ENCODE measurements at regions not wholly inside any gene's neighbourhood (a gene's known extent, or its start where the extent isn't known, plus 50 kb on each side); places are given as distances from the start of the nearest gene placed in this dataset.
"Not testable (repeated sequence)": the region's sequence is repeated elsewhere in the genome, so short reads cannot be mapped to it uniquely, and the experiment has no call there.

DNA sequence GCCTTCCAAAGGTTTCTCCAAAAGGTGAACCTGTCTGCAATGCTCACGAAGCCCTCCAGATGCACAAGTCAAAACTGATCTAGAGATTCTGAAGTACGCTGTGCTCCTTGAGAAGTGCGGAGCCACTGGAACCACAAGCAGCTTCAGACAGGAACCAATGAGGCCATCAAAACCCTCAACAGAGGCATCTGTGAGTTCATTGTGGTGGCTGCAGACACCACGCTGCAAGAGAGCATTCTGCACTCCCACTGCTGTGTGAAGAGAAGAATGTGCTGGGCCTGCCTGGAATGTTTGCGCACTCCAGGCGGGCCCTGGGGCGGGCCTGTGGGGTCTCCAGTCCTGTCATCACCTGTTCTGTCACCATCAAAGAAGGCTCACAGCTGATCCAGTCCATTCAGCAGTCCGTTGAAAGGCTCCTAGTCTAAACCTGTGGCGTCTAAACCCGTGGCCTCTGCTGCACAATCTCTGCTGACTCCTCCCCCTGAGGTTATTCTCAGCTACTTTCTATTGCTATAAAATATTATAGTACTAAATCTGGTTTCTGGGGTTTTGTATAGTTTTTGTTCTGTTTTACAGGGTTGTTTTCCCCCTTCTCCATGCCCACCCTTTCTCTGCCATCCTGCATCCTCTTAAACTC is 111.6 kb downstream of the PPIAL4A start:
- not testable (repeated sequence) for H3K4me2 ChIP-seq (ENCODE audit: low read length); H2AFZ ChIP-seq

DNA sequence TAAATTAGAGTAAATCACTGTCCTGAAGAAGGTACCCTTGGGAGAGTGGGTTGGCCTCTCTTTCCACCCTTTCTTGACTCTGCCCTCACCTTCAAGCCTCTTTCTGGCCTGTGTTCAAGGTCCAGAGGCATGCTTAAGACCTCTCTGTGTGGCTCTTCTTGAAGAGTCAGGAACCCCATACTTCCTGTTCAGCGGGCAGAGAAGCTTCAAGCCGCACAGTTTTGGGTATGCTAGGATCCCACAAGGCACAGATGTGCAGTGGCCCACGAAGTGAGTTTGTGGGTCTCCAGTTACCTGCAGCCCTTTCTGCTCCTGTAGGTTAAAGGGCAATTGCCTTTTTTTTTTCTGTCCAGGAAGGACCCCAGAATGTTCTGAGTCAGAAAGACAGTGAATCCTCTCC is 113.7 kb downstream of the PPIAL4A start:
- not testable (repeated sequence) for H2AFZ ChIP-seq; H3K9ac ChIP-seq; H3K36me3 ChIP-seq (ENCODE audit: control insufficient read depth, insufficient read depth, low read length); H3K4me1 ChIP-seq; H3K27ac ChIP-seq; H3K9me3 ChIP-seq (ENCODE audit: control insufficient read depth, low read length); H3K4me2 ChIP-seq (ENCODE audit: low read length); H3K4me3 ChIP-seq (ENCODE audit: low read depth, low read length); H3K79me2 ChIP-seq; H3K27me3 ChIP-seq (ENCODE audit: control insufficient read depth, insufficient read depth, low read length)

More for the DNA sequence above, 111.6 kb downstream of the PPIAL4A start:
- not testable (repeated sequence) for H3K79me2 ChIP-seq; H3K4me1 ChIP-seq; H3K36me3 ChIP-seq (ENCODE audit: control insufficient read depth, insufficient read depth, low read length); H3K27me3 ChIP-seq (ENCODE audit: control insufficient read depth, insufficient read depth, low read length); H3K9ac ChIP-seq; H3K27ac ChIP-seq; H3K9me3 ChIP-seq (ENCODE audit: control insufficient read depth, low read length); H3K4me3 ChIP-seq (ENCODE audit: low read depth, low read length)

DNA sequence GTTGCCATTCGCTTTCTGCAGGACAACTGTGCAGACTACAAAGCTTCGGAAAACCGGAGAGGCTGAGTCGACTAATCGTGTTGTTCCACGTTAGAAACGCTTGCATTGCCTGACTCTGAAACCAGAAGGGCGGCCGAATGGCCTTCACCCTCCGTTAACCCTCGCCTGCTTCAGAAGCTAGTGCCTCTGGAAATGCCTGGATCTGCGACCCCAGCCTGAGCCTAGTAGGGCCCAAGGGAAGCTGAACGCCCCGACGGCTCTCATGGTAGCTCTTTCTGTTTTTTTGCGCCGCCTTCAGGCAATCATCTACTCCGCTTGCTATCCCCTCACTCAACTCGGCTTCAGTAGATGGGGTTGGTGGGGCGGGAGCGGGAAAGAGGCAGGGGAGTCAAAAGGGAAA is 117.3 kb downstream of the PPIAL4A start:
- not testable (repeated sequence) for H3K27ac ChIP-seq; H3K36me3 ChIP-seq (ENCODE audit: control insufficient read depth, insufficient read depth, low read length); H3K9ac ChIP-seq; H3K9me3 ChIP-seq (ENCODE audit: control insufficient read depth, low read length); H3K4me3 ChIP-seq (ENCODE audit: low read depth, low read length); H3K4me1 ChIP-seq; H3K27me3 ChIP-seq (ENCODE audit: control insufficient read depth, insufficient read depth, low read length); H2AFZ ChIP-seq; H3K79me2 ChIP-seq; H3K4me2 ChIP-seq (ENCODE audit: low read length)

DNA sequence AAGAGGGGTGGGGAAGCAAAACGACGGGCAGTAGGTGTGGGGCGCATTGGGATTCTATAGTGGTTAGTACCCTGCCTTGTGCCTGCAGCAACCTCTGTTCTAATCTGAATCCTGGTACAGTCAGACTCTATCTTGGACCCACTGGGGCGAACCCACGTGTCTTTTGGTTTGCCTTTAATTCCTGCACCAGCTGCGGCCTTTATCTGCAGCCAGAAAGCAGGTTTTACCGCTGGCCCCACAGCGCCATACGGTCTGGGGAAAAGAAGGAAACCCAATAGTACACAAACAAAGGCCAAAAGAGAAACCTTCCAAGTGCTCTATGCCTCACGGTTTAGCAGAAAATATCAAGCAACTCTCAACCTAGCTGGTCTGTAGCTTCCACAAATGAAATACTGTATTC is 118.2 kb downstream of the PPIAL4A start:
- H3K9ac ChIP-seq; H3K36me3 ChIP-seq (ENCODE audit: control insufficient read depth, insufficient read depth, low read length); H3K4me3 ChIP-seq (ENCODE audit: low read depth, low read length); H3K4me2 ChIP-seq (ENCODE audit: low read length); H2AFZ ChIP-seq; H3K27me3 ChIP-seq (ENCODE audit: control insufficient read depth, insufficient read depth, low read length); H3K27ac ChIP-seq; H3K9me3 ChIP-seq (ENCODE audit: control insufficient read depth, low read length); H3K79me2 ChIP-seq; H3K4me1 ChIP-seq: not testable (repeated sequence)

DNA sequence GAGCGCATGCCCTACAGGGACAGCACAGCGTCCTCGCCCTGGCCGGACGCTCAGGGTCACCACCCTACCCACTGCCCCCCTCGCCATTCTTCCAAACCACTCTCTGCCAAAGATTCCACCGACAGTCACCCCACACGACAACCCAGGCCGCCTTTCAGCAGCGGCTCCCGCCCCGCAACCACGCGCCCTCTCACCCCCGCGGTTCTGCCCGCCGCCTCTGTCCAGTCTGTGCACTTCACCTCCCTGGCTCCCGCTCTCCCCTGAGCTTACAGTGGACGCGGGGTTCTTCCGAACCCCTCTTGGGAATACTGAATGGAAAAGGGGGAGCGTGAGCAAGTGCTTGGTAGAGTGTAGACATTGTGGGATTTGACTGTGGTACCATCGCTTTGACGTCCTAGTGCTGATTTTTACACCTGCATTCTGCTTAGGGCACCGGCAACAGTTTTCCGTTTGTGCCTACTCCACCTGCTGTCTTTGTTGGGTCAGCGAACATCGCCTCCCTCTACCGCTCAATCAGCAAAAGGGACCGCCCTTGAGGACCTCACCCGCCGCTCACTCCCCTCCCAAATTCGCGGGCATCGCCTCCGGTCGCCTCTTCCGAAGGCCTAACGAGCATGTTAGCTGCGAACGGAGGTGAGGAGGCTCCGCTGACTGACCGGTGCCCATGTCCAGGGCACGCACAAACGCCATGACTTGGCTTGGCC is 119.1 kb downstream of the PPIAL4A start:
- not testable (repeated sequence) for H3K27me3 ChIP-seq (ENCODE audit: control insufficient read depth, insufficient read depth, low read length); H3K36me3 ChIP-seq (ENCODE audit: control insufficient read depth, insufficient read depth, low read length); H2AFZ ChIP-seq; H3K4me1 ChIP-seq; H3K9me3 ChIP-seq (ENCODE audit: control insufficient read depth, low read length); H3K4me3 ChIP-seq (ENCODE audit: low read depth, low read length); H3K27ac ChIP-seq; H3K4me2 ChIP-seq (ENCODE audit: low read length); H3K9ac ChIP-seq; H3K79me2 ChIP-seq

DNA sequence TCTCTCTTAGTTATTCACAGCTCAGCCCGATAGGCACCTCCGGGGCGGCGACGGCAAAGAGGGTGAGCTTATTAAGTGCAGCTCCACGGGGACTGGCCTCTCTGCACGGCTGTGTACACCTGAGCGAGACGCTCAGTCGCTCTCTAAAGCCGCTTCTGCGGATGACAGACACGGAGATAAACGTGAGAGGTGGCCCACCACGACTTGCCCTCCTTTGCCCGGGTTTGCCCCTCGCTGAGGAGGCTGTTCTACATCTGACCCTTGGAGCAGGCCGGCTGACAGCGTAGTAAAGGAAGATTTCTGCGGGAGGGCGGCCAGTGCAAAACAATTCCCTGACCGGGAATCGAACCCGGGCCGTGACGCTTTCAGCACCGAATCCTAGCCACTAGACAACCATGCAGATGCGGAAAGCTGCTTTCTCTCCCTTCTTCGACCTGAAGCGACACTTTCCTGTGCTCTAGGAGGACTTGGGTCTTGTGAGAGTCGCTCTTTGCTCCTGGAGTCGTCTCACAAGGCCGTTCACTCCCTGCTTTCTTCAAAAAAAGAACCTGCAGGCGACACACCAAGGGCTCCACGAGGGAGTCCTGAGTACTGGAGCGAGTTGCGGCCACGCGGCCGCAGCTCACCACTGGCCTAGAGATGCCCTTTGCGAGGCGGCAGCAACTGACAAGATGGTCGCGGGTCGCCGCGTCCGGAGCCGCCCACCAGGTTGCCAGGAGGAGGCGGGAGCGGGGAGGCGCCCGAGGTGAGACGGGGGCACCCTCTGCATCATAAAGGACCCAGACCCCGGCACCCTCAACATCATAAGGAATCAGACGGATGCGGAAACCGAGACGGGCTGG is 119.9 kb downstream of the PPIAL4A start:
- not testable (repeated sequence) for H3K27ac ChIP-seq; H3K4me2 ChIP-seq (ENCODE audit: low read length); H3K9me3 ChIP-seq (ENCODE audit: control insufficient read depth, low read length); H3K27me3 ChIP-seq (ENCODE audit: control insufficient read depth, insufficient read depth, low read length); H3K79me2 ChIP-seq; H2AFZ ChIP-seq; H3K9ac ChIP-seq; H3K4me3 ChIP-seq (ENCODE audit: low read depth, low read length); H3K36me3 ChIP-seq (ENCODE audit: control insufficient read depth, insufficient read depth, low read length); H3K4me1 ChIP-seq

DNA sequence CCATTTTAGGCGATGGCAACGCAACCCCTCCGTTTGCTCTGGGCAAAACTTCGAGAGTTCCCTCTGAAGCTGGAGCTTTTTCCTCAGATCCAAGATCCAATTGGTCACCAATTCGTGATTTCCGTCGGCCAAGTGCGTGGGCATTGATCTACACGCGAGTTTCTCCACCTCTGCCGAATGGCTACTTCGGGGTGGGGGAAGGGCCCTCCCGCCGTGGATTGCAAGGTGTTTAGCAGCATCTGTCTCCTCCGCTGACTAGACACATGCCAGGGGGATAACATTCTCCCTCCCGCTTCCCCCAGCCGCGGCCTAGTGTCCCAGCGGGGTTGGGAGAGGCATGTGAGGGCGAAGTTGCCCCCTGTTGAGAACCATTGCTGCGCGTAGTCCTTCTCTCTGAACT is 120.6 kb downstream of the PPIAL4A start:
- not testable (repeated sequence) for H3K9ac ChIP-seq; H3K36me3 ChIP-seq (ENCODE audit: control insufficient read depth, insufficient read depth, low read length); H3K4me1 ChIP-seq; H3K27me3 ChIP-seq (ENCODE audit: control insufficient read depth, insufficient read depth, low read length); H3K9me3 ChIP-seq (ENCODE audit: control insufficient read depth, low read length); H3K4me2 ChIP-seq (ENCODE audit: low read length); H3K27ac ChIP-seq; H3K4me3 ChIP-seq (ENCODE audit: low read depth, low read length); H3K79me2 ChIP-seq; H2AFZ ChIP-seq

DNA sequence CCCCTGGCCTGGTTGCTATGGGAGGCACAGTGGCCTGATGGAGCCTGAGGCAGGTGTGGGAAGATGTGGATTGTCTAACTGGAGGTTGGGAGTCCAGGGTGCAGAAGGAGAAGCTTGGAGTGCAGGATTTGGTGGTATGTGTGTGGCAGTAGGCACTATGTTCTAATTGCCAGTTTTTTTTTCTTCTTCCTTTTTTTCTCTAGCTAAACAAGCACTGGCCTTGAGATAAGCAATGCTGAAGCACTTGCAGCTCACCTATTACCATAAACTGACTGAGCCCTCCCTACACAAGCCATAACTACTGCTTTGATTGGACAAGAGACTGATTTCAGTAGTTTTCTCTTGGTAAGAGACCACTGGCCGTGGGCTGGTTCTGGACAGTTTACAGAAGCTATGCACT is 123.6 kb downstream of the PPIAL4A start:
- H3K9me3 ChIP-seq (ENCODE audit: control insufficient read depth, low read length); H3K36me3 ChIP-seq (ENCODE audit: control insufficient read depth, insufficient read depth, low read length); H3K4me2 ChIP-seq (ENCODE audit: low read length); H3K27me3 ChIP-seq (ENCODE audit: control insufficient read depth, insufficient read depth, low read length); H2AFZ ChIP-seq; H3K79me2 ChIP-seq; H3K4me3 ChIP-seq (ENCODE audit: low read depth, low read length); H3K4me1 ChIP-seq; H3K27ac ChIP-seq; H3K9ac ChIP-seq: not testable (repeated sequence)

DNA sequence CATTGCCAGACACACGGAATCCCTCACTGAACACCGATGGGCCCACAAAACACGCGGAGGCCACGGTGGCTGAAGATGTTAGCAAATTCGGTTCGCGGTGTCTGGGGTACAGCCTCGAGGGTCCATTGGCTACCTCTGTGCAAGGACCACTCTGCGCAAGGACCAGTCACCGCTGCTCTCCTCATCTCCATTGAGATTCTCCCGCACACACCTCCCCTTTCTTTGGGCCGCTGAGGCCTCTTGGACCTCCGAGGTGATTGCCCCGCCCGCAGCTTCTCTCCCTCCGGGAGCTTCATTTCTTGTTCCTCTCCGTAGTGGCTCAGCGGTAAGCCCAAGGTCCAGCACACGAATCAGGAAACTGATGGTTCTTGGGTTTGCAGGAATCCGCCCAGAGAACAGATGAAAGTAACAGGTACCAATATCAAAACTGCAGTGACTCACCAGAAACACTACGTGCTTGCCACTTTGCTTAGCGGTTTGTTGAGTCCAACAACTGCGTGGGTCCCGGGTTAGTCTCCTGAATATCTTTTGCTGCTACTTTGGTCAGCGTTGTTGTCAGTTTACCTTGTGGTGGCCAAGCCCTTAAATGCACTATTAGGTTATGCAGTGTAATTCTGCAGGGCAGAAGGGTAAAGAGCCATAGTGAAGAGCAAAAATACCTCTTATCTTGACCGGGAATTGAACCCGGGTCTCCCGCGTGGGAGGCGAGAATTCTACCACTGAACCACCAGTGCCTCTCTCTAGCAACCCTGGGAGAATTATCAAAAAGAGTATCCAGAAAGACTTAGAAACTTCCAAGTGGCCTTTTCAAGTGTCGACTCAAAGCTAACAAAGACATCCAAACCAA is 126.8 kb downstream of the PPIAL4A start:
- H2AFZ ChIP-seq; H3K4me1 ChIP-seq; H3K36me3 ChIP-seq (ENCODE audit: control insufficient read depth, insufficient read depth, low read length); H3K4me2 ChIP-seq (ENCODE audit: low read length); H3K9ac ChIP-seq; H3K79me2 ChIP-seq; H3K27ac ChIP-seq; H3K9me3 ChIP-seq (ENCODE audit: control insufficient read depth, low read length); H3K4me3 ChIP-seq (ENCODE audit: low read depth, low read length); H3K27me3 ChIP-seq (ENCODE audit: control insufficient read depth, insufficient read depth, low read length): not testable (repeated sequence)

DNA sequence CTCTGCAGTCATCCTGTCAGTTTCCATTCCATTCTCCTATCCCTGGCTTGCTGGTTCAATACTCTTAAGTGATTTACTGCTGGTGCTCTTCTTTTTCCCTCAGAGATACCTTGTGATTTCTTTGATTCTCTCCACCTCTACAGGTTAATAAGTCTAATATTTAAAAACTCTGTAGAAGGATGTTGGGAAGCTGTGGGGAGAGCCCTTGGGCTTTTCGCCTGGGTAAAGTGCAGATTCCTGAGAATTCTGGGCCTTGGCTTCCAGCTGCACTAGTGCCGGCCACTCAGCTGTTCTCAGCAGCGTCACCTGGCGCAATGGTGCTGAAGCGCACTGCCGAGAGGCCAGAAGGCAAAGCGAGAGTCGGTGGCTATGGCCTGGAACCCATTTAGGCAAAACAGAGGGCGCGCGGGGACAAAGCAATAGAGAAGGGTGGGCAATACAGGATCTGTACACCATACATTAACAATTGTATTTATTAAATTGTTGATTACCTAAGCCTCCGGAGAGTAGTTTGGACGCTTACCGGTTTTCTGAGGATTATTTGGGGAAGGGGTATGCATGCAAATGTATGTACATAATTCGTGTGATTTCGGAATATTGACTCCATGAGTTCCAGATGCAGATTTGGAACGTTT is 130.3 kb downstream of the PPIAL4A start:
- H3K79me2 ChIP-seq; H3K4me3 ChIP-seq (ENCODE audit: low read depth, low read length); H3K9ac ChIP-seq; H3K9me3 ChIP-seq (ENCODE audit: control insufficient read depth, low read length); H3K27ac ChIP-seq; H3K27me3 ChIP-seq (ENCODE audit: control insufficient read depth, insufficient read depth, low read length); H2AFZ ChIP-seq; H3K4me2 ChIP-seq (ENCODE audit: low read length); H3K4me1 ChIP-seq; H3K36me3 ChIP-seq (ENCODE audit: control insufficient read depth, insufficient read depth, low read length): not testable (repeated sequence)
